ENCODE measurements at regions not wholly inside any gene's neighbourhood (a gene's known extent, or its start where the extent isn't known, plus 50 kb on each side); places are given as distances from the start of the nearest gene placed in this dataset.

- DNase-seq (ENCODE audit: low spot score): no peak
- ChIA-PET CTCF (ENCODE audit: low intra/inter-chr PET ratio, low total read pairs) (no interaction called here), POLR2A (no interaction called here)
- no peak overlapping the region for H3K9ac ChIP-seq (ENCODE audit: insufficient read depth, low read depth, low read length)
- no peak overlapping the region for H3K4me3 ChIP-seq (replicated peaks in 1 of 3; ENCODE audit: insufficient read depth in 1 of 3, low read depth in 2 of 3, low read length in 3 of 3)
- intact Hi-C loops (cut with micrococcal nuclease; ENCODE audit: unreplicated experiment): no loop called here
- H3K27me3 ChIP-seq (ENCODE audit: control insufficient read depth in 1 of 2, insufficient read depth in 2 of 2, low read length in 2 of 2): no peaks in the 10 kb centered on the region; a peak in 1 of 5 replicates
- WGBS (ENCODE audit: low lambda C conversion rate): 8% methylated on average over 3 of the region's 3 CpGs
- BruUV-seq (replicated peaks): no TSS peak
- no peak overlapping the region for H3K4me2 ChIP-seq (ENCODE audit: low read depth, low read length)
- in situ Hi-C loops (cut with HindIII; ENCODE audit: extremely low pct_ligation_motif_present, low pct_unique_long_range_greater_than_20kb): no loop called here
- no peak for TF ChIP-seq RFX1 (IDR thresholded peaks at IDR 0.05)
- no peak for TF ChIP-seq ZNF569 (CRISPR knock-in tag; IDR thresholded peaks at IDR 0.05; ENCODE audit: borderline replicate concordance)
- no peak for TF ChIP-seq SNAPC4 (CRISPR knock-in tag; IDR thresholded peaks at IDR 0.05)
- TF ChIP-seq ZNF674 (CRISPR knock-in tag; IDR thresholded peaks at IDR 0.05; ENCODE audit: low read depth): no peak
- no peaks in the 10 kb centered on the region for H3K79me2 ChIP-seq (ENCODE audit: insufficient read depth, low read length)
- ATAC-seq: no peak
- H3K4me1 ChIP-seq (ENCODE audit: insufficient read depth, low read length): no peaks in the 10 kb centered on the region
- H3K27ac ChIP-seq (ENCODE audit: extremely low read length, insufficient read depth, low read length): no peak overlapping the region
- H3K9me3 ChIP-seq (ENCODE audit: low read length): no peaks in the 10 kb centered on the region
- H4K20me1 ChIP-seq (ENCODE audit: insufficient read depth, low read length): no peaks in the 10 kb centered on the region
- H2AFZ ChIP-seq (ENCODE audit: low read length): no peak overlapping the region
- no peak for FAIRE-seq
- H3K36me3 ChIP-seq (replicated peaks in 1 of 2; ENCODE audit: control insufficient read depth in 1 of 2, insufficient read depth in 2 of 2, low read length in 2 of 2): no peaks in the 10 kb centered on the region
Measured at GRCh38 chr16:77612596-77612995, 109.7 kb upstream of the NUDT7 start.

DNA sequence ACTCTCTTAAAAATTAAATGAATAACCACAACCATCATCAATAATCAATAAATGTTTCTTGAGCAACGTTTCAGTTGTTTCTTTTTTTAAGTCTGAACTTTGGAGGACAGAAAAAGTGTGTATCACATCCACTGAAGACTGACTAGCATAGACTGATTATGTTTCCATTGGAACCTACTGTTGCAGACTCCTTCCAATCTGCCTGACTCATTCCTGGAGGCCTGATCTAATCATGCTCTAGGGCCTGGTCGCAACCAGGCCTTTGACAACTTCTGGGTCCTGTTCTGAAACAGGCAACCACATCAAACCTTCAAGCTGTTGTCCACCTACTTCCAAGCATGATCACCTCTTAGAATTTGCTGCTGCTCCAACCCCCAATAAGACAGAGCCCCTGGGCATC lies 109.2 kb upstream of the NUDT7 start:
- BruUV-seq (replicated peaks): no TSS peak
- WGBS (ENCODE audit: low lambda C conversion rate): 4% methylated on average over 2 of the region's 2 CpGs
- Histone ChIP-seq H3K4me3 (replicated peaks in 1 of 3; ENCODE audit: insufficient read depth in 1 of 3, low read depth in 2 of 3, low read length in 3 of 3) (no peak overlapping the region), H3K4me2 (ENCODE audit: low read depth, low read length) (no peak overlapping the region), H3K4me1 (ENCODE audit: insufficient read depth, low read length) (no peaks in the 10 kb centered on the region), H2AFZ (ENCODE audit: low read length) (no peak overlapping the region), H3K79me2 (ENCODE audit: insufficient read depth, low read length) (no peaks in the 10 kb centered on the region), H3K27me3 (ENCODE audit: control insufficient read depth in 1 of 2, insufficient read depth in 2 of 2, low read length in 2 of 2) (no peaks in the 10 kb centered on the region; a peak in 1 of 5 replicates), H3K9me3 (ENCODE audit: low read length) (no peaks in the 10 kb centered on the region), H4K20me1 (ENCODE audit: insufficient read depth, low read length) (no peaks in the 10 kb centered on the region), H3K27ac (ENCODE audit: extremely low read length, insufficient read depth, low read length) (no peak overlapping the region), H3K36me3 (replicated peaks in 1 of 2; ENCODE audit: control insufficient read depth in 1 of 2, insufficient read depth in 2 of 2, low read length in 2 of 2) (no peaks in the 10 kb centered on the region), H3K9ac (ENCODE audit: insufficient read depth, low read depth, low read length) (no peak overlapping the region)
- CTCF ChIA-PET (ENCODE audit: low intra/inter-chr PET ratio, low total read pairs): no interaction called here
- intact Hi-C loops (cut with micrococcal nuclease; ENCODE audit: unreplicated experiment): no loop called here
- DNase-seq (ENCODE audit: low spot score) (no peak), FAIRE-seq (no peak), ATAC-seq (no peak)
- POLR2A ChIA-PET: no interaction called here
- in situ Hi-C loops (cut with HindIII; ENCODE audit: extremely low pct_ligation_motif_present, low pct_unique_long_range_greater_than_20kb): no loop called here
- TF ChIP-seq HHEX (CRISPR knock-in tag; IDR thresholded peaks at IDR 0.05) (no peak), ZNF773 (CRISPR knock-in tag; IDR thresholded peaks at IDR 0.05; ENCODE audit: borderline replicate concordance) (no peak), ZBED4 (CRISPR knock-in tag; IDR thresholded peaks at IDR 0.05; ENCODE audit: borderline replicate concordance) (no peak), ZNF484 (CRISPR knock-in tag; IDR thresholded peaks at IDR 0.05; ENCODE audit: borderline replicate concordance, low read depth) (no peak), MYNN (CRISPR knock-in tag; IDR thresholded peaks at IDR 0.05; ENCODE audit: low read depth) (no peak)
- TF ChIP-seq, protein P1, sequence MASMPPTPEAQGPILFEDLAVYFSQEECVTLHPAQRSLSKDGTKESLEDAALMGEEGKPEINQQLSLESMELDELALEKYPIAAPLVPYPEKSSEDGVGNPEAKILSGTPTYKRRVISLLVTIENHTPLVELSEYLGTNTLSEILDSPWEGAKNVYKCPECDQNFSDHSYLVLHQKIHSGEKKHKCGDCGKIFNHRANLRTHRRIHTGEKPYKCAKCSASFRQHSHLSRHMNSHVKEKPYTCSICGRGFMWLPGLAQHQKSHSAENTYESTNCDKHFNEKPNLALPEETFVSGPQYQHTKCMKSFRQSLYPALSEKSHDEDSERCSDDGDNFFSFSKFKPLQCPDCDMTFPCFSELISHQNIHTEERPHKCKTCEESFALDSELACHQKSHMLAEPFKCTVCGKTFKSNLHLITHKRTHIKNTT (CRISPR knock-in tag; IDR thresholded peaks at IDR 0.05): no peak

All from HepG2 (cell line).